G401 (cell line): ENCODE measurements at regions not wholly inside any gene's neighbourhood (a gene's known extent, or its start where the extent isn't known, plus 50 kb on each side); places are given as distances from the start of the nearest gene placed in this dataset.

Experiments
- DNase-seq: peaks from one replicate; pipeline ENCODE4 v3.0.0-alpha.2; 2015; ENCODE audit warnings: low spot score
- in situ Hi-C: cut with HindIII; loops from 2 replicates; pipeline ENCODE4 v1.10.0; 2016; ENCODE audit warnings: low sequenced_read_pairs, mixed read lengths

DNA sequence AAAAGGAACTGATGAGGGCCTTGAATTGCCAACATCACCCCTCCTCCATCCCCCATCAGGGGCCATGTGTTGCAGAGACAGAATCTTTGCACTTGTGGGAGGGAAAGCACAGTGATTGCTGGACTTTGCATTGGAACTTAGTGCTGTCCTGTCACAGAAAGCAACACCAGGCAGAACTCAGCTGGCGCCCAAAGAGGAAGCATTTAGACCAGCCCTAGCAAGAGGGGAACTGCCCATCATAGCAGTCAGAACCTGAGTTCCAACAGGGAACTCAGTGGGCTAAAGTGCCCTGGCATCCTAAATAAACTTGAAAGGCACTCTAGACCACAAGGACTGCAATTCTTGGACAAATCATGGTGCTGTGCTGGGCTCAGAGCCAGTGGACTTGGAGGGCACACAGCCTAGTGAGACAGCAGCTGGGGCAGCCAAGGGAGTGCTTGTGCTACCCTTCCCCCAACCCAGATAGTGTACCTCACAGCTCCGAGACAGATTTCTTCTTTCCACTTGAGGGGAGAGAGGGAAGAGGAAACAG lies 128.1 kb downstream of the ACTL7B start:
- in situ Hi-C loops = no loop called here
- peak; percentile 18 for DNase-seq

DNA sequence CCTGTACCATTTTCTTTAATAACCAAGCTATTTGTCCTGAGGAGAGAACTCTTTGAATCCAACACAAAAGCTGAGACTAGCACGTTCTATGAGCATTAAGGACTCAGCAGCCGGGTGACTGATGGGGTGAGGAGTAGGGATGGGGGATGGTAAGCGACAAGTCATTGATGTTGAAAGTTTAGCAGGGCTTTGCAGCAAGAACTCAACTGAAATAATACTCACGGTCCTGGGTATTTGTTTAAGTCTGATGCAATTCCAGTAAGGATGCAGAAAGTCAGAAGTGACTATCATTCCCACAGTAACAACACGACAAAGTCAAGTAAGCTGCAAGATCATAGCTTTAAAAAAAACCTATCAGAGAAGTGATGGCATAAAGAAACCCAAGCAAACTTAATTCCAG lies 131.1 kb downstream of the ACTL7B start:
- no peak for DNase-seq
- in situ Hi-C loops = no loop called here

DNA sequence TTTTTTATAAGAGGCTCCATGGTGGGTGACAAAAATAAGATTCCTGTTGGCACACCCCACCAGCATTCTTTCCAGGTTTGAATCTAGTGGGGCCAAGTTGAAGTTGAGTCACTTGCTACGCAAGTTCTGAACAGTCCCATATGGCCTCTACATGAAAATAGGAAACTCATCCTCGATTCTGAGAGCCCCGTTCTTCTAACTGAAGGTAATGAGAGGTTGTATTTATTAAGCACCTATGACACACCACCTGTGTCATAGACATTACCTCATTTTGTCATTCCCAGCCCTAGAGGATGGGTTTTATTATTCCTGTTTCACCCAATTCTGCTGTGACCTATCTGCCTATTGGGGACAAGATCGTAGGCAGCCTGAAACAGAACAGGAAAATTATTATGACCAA lies 131.7 kb downstream of the ACTL7B start:
- in situ Hi-C loops = no loop called here

DNA sequence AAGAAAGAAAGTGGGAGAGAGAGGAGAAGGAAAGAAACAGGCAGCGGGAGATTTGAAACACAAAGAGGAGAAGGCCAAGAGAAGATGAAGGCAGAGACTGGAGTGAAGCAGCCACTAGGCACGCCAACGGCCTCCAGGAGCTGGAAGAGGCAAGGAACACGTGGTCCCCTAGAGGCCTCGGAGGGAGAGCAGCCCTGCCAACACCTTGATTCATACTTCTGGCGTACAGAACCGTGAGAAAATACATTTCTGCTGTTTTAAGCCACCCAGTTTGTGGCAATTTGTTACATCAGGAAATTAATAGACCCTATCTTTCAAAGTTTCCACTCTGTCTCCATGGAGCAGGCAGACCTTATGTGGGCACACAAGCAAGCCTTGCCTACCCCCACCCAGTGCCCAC lies 133.4 kb downstream of the ACTL7B start:
- no peak for DNase-seq
- in situ Hi-C loops = no loop called here

More for the DNA sequence above, 131.7 kb downstream of the ACTL7B start:
- no peak for DNase-seq

DNA sequence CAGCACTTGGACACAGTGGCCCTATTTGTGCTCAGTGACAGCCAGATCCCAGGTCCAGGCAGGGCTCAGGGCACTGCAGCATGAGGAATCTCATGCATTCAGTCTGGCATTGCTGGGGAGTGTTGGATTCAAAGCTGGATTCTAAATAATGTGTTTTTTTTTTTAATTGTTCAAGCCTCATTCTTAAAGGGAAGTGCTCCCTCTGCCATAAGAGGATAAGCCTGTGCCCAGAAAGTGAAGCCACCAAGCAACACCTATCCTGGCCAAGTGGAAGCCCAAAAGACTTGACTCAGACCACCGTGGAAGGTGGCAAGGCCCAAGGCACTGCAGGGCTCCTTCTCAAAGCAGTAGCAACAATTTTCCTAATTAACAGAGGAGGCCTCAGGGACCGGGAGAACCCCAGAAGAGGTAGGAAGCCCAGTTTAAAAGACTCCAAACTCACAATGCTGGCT lies 135.6 kb downstream of the ACTL7B start:
- in situ Hi-C loops = no loop called here
- DNase-seq = peak; percentile 19

DNA sequence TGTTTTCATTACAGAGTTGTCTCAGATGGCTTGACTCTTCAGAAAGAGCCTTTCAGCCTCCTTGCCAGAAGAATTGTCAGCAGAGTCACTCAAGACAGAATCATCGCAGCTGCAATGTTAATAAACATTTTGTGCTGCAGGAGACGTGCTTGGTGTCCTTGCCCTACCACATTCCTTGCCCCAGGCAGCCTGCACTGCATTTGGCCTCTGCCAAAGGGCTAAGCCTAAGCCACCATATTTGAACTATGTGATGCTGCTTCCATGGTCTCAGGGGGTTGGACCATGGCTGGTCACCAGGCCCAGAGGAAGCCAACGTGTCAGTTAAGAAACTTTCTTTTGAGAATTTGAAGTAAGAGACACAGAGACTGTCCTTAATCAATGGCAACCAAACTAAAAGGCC lies 145.4 kb downstream of the ACTL7B start:
- in situ Hi-C loops = no loop called here
- DNase-seq = no peak

DNA sequence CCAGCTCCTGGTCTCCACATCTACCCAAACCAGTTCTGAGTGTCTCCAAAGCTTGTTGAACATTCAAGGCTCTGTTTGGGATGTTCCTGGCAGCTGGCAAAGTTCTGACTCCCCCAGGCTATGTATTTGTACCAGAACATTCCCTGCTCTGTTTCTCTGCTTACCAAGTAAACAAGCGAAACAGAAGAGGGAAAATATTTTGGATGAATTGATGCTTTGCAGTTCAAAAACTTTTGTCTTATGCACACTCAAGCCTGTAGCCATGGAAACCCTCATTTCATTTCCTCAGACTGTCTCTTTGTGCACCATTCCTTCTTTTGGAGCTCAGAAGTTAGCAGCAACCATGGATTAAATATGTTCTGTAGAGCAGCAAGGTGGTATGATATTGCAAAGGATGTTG lies 145.8 kb downstream of the ACTL7B start:
- in situ Hi-C loops = no loop called here
- no peak for DNase-seq

DNA sequence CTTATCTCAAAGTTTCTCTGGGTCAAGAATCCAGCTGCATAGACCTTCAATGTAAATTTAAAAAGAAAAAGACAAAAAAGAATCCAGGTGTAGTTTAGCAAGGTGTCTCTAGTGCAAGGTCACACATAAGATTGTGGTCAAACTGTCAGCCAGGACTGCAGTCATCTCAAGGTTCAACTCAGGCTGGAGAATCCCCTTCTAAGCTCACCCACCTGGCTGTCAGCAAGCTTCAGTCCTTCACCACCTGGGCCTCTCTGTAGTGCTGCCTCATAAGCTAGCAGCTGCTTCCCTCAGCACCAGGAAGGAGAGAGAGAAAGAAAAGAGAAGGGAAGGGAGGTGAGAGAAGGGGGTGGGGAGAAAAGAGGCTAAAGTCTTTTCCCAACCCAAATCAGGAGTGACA lies 146.7 kb downstream of the ACTL7B start:
- in situ Hi-C loops = no loop called here

DNA sequence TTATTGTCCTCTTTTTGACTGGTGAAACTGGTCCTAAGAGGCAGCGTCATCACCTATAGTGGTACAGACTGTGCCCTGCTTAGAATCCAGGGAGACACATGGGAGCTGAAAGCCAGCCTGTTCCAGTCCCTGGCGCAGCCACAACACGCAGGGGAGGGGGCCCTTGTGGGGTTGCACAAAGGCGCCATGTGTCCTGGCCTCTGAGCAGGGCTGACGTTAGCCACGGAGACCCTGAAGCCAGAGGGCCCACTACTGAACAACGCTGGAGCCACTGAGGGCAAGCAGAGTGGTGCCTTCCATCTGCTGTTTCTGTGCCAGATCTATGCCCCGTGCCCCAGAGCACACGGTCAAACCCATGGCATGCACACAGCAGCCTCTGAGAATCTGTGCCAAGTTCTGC lies 147.3 kb downstream of the ACTL7B start:
- in situ Hi-C loops = no loop called here
- no peak for DNase-seq

More for the DNA sequence above, 146.7 kb downstream of the ACTL7B start:
- no peak for DNase-seq

DNA sequence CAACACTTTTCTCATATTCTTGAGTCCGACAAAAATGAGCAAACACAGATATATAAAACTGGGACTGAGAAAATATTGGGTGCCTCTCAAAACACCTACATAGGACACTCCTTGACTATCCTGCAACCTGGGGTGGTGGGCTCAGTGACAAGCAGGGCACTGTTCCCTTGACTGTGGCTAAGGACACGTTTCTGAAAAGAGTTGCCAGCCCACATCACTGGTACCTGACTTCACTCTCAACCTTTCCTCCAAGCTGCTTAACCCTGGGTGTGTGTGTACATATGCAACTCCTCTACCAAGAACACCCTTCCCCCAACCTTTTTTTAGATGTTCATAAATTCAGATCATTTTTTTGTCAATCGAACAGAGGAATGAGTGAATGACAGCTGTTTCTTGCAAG lies 148.7 kb downstream of the ACTL7B start:
- no peak for DNase-seq
- in situ Hi-C loops = no loop called here

DNA sequence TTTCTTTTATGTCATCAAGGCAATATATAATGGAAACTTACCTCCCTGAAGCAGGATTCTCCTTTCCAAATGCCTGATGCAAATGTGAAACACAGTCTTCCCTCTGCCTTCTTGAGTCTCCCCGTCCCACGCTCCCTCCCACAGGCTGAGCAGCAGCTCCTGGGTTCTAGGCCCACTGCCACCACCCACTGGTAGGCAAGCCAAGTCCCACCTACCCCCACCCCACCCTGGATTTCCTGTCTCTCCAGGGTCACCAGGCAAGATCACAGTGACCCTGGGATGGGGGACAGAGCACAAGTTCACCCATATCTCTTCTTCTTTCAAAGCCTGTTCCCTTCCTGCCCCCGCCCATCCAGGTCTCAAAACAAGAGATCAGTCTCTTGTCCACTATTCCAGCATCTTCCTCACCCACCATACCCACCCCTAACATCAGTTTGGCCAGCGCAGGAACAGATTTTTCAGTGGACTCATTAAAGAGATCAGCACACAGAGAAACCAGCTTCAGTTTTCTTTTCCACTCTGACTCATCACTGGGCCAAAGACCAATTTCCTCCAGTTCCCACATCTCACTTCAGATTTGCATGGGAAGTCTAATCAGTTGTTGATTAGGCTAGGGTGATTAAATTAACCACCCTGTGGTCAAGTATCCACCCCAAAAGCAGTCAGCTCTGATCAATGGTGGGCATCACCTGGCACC lies 151.5 kb downstream of the ACTL7B start:
- no peak for DNase-seq
- in situ Hi-C loops = no loop called here

DNA sequence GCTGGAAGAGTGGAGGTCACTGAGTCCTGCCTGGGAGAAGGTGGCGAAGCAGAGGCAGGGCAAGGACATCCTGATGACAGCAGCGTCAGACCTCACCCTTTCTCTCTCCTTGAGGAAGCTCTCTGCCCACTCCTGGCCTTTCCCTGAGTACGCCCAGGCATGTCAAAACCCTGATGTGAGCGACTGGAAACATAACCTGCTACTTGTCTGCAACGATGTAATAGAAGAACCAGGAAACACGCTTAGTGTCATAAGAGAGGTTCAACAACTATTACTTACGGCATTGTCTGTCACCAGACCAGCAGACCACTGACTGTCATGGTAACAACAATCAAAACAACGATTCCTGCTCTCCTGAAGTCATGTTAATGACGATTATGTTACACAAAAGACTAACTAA lies 152.4 kb downstream of the ACTL7B start:
- in situ Hi-C loops = no loop called here
- DNase-seq = no peak

DNA sequence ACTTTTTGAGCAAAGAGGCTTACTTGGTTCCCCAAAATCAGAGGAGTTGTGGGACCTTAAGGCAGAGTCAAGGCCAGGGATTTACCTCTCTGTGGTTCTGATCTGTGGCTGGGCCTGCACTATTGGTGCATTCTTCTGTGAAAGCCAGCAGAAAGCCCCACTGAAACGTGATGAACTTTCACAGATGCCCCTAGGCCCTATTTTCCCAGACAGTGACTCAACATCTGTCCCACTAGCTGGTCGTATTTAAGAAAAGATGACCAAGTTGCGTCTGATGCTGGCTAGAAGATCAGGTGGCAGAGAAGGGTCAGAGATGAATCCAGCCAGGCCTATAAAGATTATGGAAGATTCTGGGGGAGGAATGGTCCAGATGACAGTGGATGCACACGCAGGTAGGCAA lies 153.1 kb downstream of the ACTL7B start:
- in situ Hi-C loops = no loop called here
- no peak for DNase-seq

DNA sequence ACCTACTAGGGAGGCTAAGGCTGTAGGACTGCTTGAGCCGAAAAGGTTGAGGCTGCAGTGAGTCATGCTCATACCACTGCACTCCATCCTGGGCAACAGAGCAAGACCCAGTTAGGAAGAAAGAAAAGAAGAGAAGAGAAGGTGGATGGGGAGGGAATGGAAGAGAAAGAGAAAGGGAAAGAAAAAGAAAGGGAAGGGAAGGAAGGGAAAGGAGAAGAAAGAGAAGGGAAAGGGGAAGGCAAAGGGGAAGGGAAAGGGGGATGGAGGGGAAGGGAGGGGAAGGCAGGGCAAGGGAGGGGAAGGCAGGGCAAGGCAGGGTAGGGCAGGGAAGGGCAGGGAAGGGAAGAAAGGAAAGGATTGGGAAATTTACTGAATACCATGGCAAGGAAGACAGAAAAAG lies 157.0 kb downstream of the ACTL7B start:
- in situ Hi-C loops = no loop called here
- DNase-seq = no peak

DNA sequence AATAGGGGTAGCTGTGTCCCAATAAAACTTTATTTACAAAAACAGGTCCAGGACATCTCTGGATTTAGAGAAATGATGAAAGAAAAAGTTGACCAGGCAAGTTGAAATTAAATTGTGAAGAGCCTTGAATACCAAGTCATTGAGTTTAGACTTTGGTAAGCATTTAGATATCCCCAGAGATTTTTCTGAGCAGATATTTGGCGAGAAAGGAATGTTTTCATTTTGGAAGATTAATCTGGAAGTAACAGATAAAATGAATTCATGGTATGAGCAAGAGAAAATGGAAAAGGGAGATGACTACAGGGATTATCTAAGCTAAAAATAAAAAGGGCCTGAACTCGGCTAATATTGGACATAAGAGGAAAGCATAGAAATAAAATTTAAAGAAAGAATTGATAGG lies 157.6 kb downstream of the ACTL7B start:
- no peak for DNase-seq
- in situ Hi-C loops = no loop called here

DNA sequence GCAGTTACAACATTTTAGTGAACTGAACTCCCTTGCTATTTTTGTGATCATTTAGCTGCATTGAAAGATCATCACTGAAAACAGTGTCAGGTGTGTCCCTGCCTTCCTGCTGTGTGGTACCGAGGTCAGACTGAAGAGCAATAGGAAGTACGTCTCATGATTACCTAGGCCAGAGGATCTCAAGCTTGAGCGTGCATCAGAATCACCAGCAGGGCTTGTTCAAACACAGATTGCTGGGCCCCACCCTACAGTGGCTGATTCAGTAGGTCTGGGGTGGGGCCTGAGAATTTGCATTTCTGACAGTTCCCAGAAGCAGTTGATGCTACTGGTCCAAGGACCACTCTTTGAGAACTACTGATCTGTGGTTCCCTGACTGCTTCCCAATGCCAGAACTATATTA lies 159.6 kb downstream of the ACTL7B start:
- in situ Hi-C loops = no loop called here
- DNase-seq = no peak

DNA sequence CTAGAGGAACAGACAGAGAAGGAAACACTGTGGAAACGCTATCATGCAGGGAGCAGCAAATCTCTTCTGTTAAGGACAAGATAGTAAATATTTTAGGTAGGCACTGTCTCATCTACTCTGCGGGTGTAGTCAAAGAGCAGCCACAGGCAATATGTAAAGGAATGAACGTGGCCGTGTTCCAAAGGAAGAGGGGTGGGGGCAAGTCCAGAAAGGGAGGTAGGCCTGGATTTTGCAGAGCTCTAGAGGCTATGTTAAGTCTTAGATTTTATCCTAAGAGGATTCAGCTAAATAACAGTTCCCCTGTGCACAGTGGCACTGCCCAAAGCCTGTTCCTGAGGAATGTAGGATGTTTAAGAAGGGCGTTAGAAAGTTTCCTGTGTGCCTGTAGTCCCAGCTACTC lies 161.6 kb downstream of the ACTL7B start:
- in situ Hi-C loops = no loop called here
- DNase-seq = no peak

DNA sequence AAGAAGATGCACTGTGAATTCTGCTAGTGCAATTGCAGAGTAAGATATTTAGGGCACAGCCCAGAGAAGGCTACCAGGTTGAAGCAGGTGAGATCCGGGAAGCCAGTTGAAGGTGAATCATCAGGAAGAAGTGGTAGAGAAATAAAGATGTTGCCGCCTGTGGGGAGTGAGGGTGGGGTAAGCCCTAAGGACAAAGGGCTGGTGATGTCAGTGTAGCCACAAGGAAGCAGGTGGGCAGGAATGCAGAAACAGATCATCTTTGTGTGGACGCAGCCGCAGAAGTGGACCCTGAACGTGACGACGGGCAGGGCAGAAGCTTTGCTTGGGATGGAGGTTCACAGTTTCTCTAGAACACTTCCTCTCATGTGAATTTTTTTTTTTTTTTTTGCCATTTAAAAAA lies 164.2 kb downstream of the ACTL7B start:
- DNase-seq = no peak
- in situ Hi-C loops = no loop called here

DNA sequence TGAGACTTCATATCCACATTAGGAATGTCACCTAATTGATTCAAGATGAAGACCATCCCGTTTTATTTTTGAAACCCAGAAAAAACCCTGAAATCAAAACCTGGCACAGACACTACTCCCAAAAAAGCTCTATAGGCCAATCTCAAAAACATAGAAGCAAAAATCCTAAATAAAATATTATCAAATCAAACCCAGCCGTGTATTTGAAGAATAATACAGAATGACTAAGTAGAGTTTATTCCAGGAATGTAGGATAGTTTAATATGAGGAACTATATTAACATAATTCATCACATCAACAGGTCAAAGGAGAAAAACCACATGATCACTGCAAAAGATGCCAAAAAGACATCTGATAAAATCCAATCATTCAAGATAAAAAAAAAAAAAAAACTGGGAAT lies 167.1 kb downstream of the ACTL7B start:
- in situ Hi-C loops = no loop called here

DNA sequence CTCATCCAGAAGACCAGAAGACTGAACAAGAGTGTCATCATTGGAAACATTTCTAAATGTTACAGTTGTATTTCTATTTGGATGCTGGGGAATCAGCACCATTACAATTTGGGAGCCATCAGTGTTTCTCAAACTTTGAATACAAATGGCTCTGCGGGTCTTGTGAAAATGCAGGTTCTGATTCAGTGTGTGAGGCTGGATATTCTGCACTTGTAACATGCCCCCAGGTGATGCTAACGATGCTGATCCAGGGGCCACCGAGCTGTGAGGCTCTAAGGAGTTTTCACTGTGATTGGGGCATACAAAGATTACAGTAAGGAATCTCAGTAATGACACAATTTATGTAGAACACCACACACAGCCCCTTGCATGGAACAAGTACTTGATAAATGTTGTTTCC lies 167.7 kb downstream of the ACTL7B start:
- in situ Hi-C loops = no loop called here
- no peak for DNase-seq

More for the DNA sequence above, 167.1 kb downstream of the ACTL7B start:
- no peak for DNase-seq
